CD14-positive monocyte (primary cell): ENCODE measurements at regions not wholly inside any gene's neighbourhood (a gene's known extent, or its start where the extent isn't known, plus 50 kb on each side); places are given as distances from the start of the nearest gene placed in this dataset.

ENCODE experiments used
- DNase-seq, 3 donors: peaks; one replicate each; pipeline ENCODE4 v3.0.0-alpha.2; 2011 to 2022
- H2AFZ ChIP-seq: 2 replicates; pipeline ENCODE4 v1.6.0; 2012; ENCODE audit warnings: mild to moderate bottlenecking, low read depth, low read length, inconsistent platforms; ENCODE audit not compliant: insufficient read depth, poor library complexity, severe bottlenecking
- H3K27ac ChIP-seq, 2 donors: 1 replicate in 1 of 2; 2 replicates in 1 of 2; pipeline ENCODE4 v1.5.1; 2012 to 2013; ENCODE audit warnings: low read length in 2 of 2, control low read depth in 1 of 2, inconsistent platforms in 1 of 2, low read depth in 1 of 2, mild to moderate bottlenecking in 1 of 2
- H3K27me3 ChIP-seq, 2 donors: one replicate each; pipeline versions ENCODE4 v1.6.0 to v1.6.1; 2011 to 2013; ENCODE audit warnings: low read length in 2 of 2; ENCODE audit not compliant: control insufficient read depth in 2 of 2, insufficient read depth in 2 of 2
- H3K36me3 ChIP-seq, 2 donors: replicated peaks in 1 of 2; 1 replicate in 1 of 2; 2 replicates in 1 of 2; pipeline versions ENCODE4 v1.5.1 to v1.6.1; 2012 to 2013; ENCODE audit warnings: low read length in 2 of 2, control low read depth in 1 of 2, inconsistent platforms in 1 of 2, mild to moderate bottlenecking in 1 of 2; ENCODE audit not compliant: insufficient read depth in 2 of 2, control insufficient read depth in 1 of 2
- H3K4me1 ChIP-seq, 2 donors: 1 replicate in 1 of 2; 2 replicates in 1 of 2; pipeline versions ENCODE4 v1.5.1 to v1.6.1; 2012 to 2013; ENCODE audit warnings: low read length in 2 of 2, control low read depth in 1 of 2, inconsistent platforms in 1 of 2, mild to moderate bottlenecking in 1 of 2, moderate library complexity in 1 of 2; ENCODE audit not compliant: insufficient read depth in 2 of 2, control insufficient read depth in 1 of 2
- H3K4me2 ChIP-seq: replicated peaks from 2 replicates; pipeline ENCODE3; 2012; ENCODE audit warnings: low read length, moderate library complexity, mild to moderate bottlenecking; ENCODE audit not compliant: poor library complexity, severe bottlenecking; ENCODE audit errors: extremely low read depth
- H3K4me3 ChIP-seq, 3 experiments: fragments of 200-600 bp in 1 of 3; sonication (generic) in 1 of 3; replicated peaks in 1 of 3; 1 replicate in 2 of 3; 2 replicates in 1 of 3; pipeline ENCODE4 v1.5.1; 2011 to 2013; ENCODE audit warnings: low read length in 3 of 3, mild to moderate bottlenecking in 3 of 3, control low read depth in 2 of 3, low read depth in 2 of 3, inconsistent platforms in 1 of 3, moderate library complexity in 1 of 3
- H3K79me2 ChIP-seq: 2 replicates; pipeline ENCODE4 v1.6.0; 2012; ENCODE audit warnings: mild to moderate bottlenecking, control low read depth, inconsistent platforms, low read length, moderate library complexity; ENCODE audit not compliant: insufficient read depth
- H3K9ac ChIP-seq: 2 replicates; pipeline ENCODE4 v1.6.0; 2017; ENCODE audit warnings: low read length, mild to moderate bottlenecking; ENCODE audit not compliant: insufficient read depth, poor library complexity, severe bottlenecking
- H3K9me3 ChIP-seq, 2 donors: replicated peaks in 1 of 2; 1 replicate in 1 of 2; 2 replicates in 1 of 2; pipeline versions ENCODE4 v1.5.1 to v1.6.1; 2012 to 2013; ENCODE audit warnings: low read length in 2 of 2, control low read depth in 1 of 2; ENCODE audit not compliant: control insufficient read depth in 1 of 2, insufficient read depth in 1 of 2
- H4K20me1 ChIP-seq: 2 replicates; pipeline ENCODE4 v1.6.0; 2012; ENCODE audit warnings: mild to moderate bottlenecking, low read length, control low read depth, moderate library complexity; ENCODE audit not compliant: insufficient read depth
- H3K27ac Mint-ChIP-seq, 7 donors: one replicate each; pipeline ENCODE4 v1.8.0; 2020; ENCODE audit warnings: mild to moderate bottlenecking in 7 of 7, mixed read lengths in 7 of 7, moderate library complexity in 6 of 7, inconsistent platforms in 2 of 7
- H3K27me3 Mint-ChIP-seq, 3 donors: one replicate each; pipeline ENCODE4 v1.8.0; 2021 to 2022; ENCODE audit warnings: low read depth in 3 of 3, mild to moderate bottlenecking in 3 of 3, mixed read lengths in 3 of 3, moderate library complexity in 3 of 3, inconsistent platforms in 1 of 3
- H3K36me3 Mint-ChIP-seq, 2 donors: one replicate each; pipeline ENCODE4 v1.8.0; 2020; ENCODE audit warnings: mixed read lengths in 2 of 2, inconsistent platforms in 1 of 2, mild to moderate bottlenecking in 1 of 2
- H3K4me1 Mint-ChIP-seq: one replicate; pipeline ENCODE4 v1.8.0; 2020; ENCODE audit warnings: mild to moderate bottlenecking, mixed read lengths
- H3K4me3 Mint-ChIP-seq, 2 donors: one replicate each; pipeline ENCODE4 v1.8.0; 2020; ENCODE audit warnings: mild to moderate bottlenecking in 2 of 2, mixed read lengths in 2 of 2, moderate library complexity in 1 of 2
- H3K9me3 Mint-ChIP-seq, 7 donors: one replicate each; pipeline ENCODE4 v1.8.0; 2020 to 2022; ENCODE audit warnings: mixed read lengths in 7 of 7, mild to moderate bottlenecking in 6 of 7, moderate library complexity in 6 of 7, inconsistent platforms in 2 of 7
- CTCF ChIP-seq: fragments of 200-600 bp; IDR thresholded peaks from one replicate; pipeline ENCODE4 v1.8.0; 2022; ENCODE audit warnings: antibody characterized with exemption, mild to moderate bottlenecking
- whole genome bisulfite sequencing: methylation state at CpG from one replicate; pipeline ENCODE4 v1.1.5; 2013; ENCODE audit warnings: missing lambda C conversion rate; ENCODE audit not compliant: insufficient coverage; 5-methylcytosine and 5-hydroxymethylcytosine counted together
- intact Hi-C, 2 donors: fragments of 100-400 bp; cut with micrococcal nuclease; formaldehyde crosslinking; loops; one replicate each; pipeline versions ENCODE4 v1.15.0 to v1.15.1; 2023

GRCh38 chr14:55929136-55929535 lies 189.1 kb upstream of the PELI2 start:
- Mint-ChIP-seq H3K9me3 (peaks cover 0 to 9% (median 4%) of the 10 kb centered on the region in 7 donors), H3K27me3 (peaks cover 1 to 6% (median 3%) of the 10 kb centered on the region in 3 donors), H3K27ac (no peak overlapping the region), H3K36me3 (no peaks in the 10 kb centered on the region), H3K4me3 (no peak overlapping the region), H3K4me1 (no peaks in the 10 kb centered on the region)
- intact Hi-C loops = no loop called here
- Histone ChIP-seq H3K4me1 (no peaks in the 10 kb centered on the region), H3K27ac (no peak overlapping the region), H3K36me3 (no peaks in the 10 kb centered on the region), H3K27me3 (no peaks in the 10 kb centered on the region), H3K9ac (no peak overlapping the region), H3K4me2 (no peak overlapping the region), H3K79me2 (no peaks in the 10 kb centered on the region), H2AFZ (no peak overlapping the region), H3K9me3 (peaks cover 0 to 4% of the 10 kb centered on the region in 2 donors), H4K20me1 (no peaks in the 10 kb centered on the region), H3K4me3 (no peak overlapping the region)
- no peak for DNase-seq
- 100% methylated on average over 1 of the region's 4 CpGs for WGBS
- TF ChIP-seq CTCF = no peak

- no peak overlapping the region for H3K27ac Mint-ChIP-seq
- Histone ChIP-seq H3K9me3 (peaks cover 0 to 9% of the 10 kb centered on the region in 2 donors), H3K4me3 (no peak overlapping the region), H3K27me3 (no peaks in the 10 kb centered on the region), H3K4me2 (no peak overlapping the region), H2AFZ (no peak overlapping the region), H3K79me2 (no peaks in the 10 kb centered on the region), H4K20me1 (no peaks in the 10 kb centered on the region), H3K4me1 (no peaks in the 10 kb centered on the region), H3K9ac (no peak overlapping the region), H3K36me3 (no peaks in the 10 kb centered on the region), H3K27ac (no peak overlapping the region)
- H3K27me3 Mint-ChIP-seq = peaks cover 1 to 6% (median 3%) of the 10 kb centered on the region in 3 donors
- peak overlapping the region in 1 of 2 donors; percentile 37 for H3K4me3 Mint-ChIP-seq
- no peak for DNase-seq
- H3K4me1 Mint-ChIP-seq = no peaks in the 10 kb centered on the region
- 100% methylated on average over 1 of the region's 5 CpGs for WGBS
- no peak for TF ChIP-seq CTCF
- H3K9me3 Mint-ChIP-seq = peaks cover 3 to 11% (median 7%) of the 10 kb centered on the region in 7 donors
- no peaks in the 10 kb centered on the region for H3K36me3 Mint-ChIP-seq
- intact Hi-C loops = no loop called here
These were observed 188.0 kb upstream of the PELI2 start for GRCh38 chr14:55930016-55930784.
